Keratinocyte (primary cell): ENCODE measurements at regions not wholly inside any gene's neighbourhood (a gene's known extent, or its start where the extent isn't known, plus 50 kb on each side); places are given as distances from the start of the nearest gene placed in this dataset.

Experiments used
- DNase-seq: peaks from one replicate; pipeline ENCODE4 v3.0.0-alpha.2; 2011; ENCODE audit warnings: low read depth, missing footprints, low spot score
- FAIRE-seq: peaks from 2 replicates; lab custom pipeline; 2011; peaks lifted over from hg19 to GRCh38; lab: Jason Lieb, UNC
- H2AFZ ChIP-seq: 2 replicates; pipeline ENCODE4 v1.6.0; 2012; ENCODE audit warnings: low read length, control low read depth, inconsistent platforms; ENCODE audit not compliant: control insufficient read depth
- H3K27ac ChIP-seq: 2 replicates; pipeline ENCODE4 v1.5.1; 2011; ENCODE audit warnings: low read length; ENCODE audit not compliant: control insufficient read depth, insufficient read depth
- H3K27me3 ChIP-seq: 3 replicates; pipeline ENCODE4 v1.6.0; 2011; ENCODE audit warnings: low read length; ENCODE audit not compliant: control insufficient read depth, insufficient read depth; ENCODE audit errors: extremely low read depth
- H3K36me3 ChIP-seq, 2 experiments: 2 replicates in 1 of 2; 3 replicates in 1 of 2; pipeline ENCODE4 v1.5.1; 2011; ENCODE audit warnings: low read length in 2 of 2, mild to moderate bottlenecking in 1 of 2; ENCODE audit not compliant: control insufficient read depth in 2 of 2, insufficient read depth in 2 of 2; ENCODE audit errors: extremely low read depth in 1 of 2
- H3K4me1 ChIP-seq: 3 replicates; pipeline ENCODE4 v1.5.1; 2011; ENCODE audit warnings: low read length; ENCODE audit not compliant: control insufficient read depth, insufficient read depth; ENCODE audit errors: extremely low read depth
- H3K4me2 ChIP-seq: 3 replicates; pipeline ENCODE4 v1.6.0; 2011; ENCODE audit warnings: low read depth, low read length; ENCODE audit not compliant: control insufficient read depth, insufficient read depth; ENCODE audit errors: extremely low read depth
- H3K4me3 ChIP-seq, 3 experiments: fragments of 200-600 bp in 1 of 3; sonication (generic) in 1 of 3; 2 replicates in 2 of 3; 3 replicates in 1 of 3; pipeline ENCODE4 v1.5.1; 2011 to 2016; ENCODE audit warnings: low read length in 3 of 3, mild to moderate bottlenecking in 3 of 3, control low read depth in 2 of 3, inconsistent platforms in 1 of 3, low read depth in 1 of 3, mixed read lengths in 1 of 3, mixed run types in 1 of 3, moderate library complexity in 1 of 3; ENCODE audit not compliant: control insufficient read depth in 2 of 3, insufficient read depth in 2 of 3; ENCODE audit errors: extremely low read depth in 1 of 3
- H3K79me2 ChIP-seq: 2 replicates; pipeline ENCODE4 v1.6.0; 2012; ENCODE audit warnings: low read length; ENCODE audit not compliant: control insufficient read depth, insufficient read depth
- H3K9ac ChIP-seq: 3 replicates; pipeline ENCODE4 v1.6.0; 2011; ENCODE audit warnings: low read length; ENCODE audit not compliant: control insufficient read depth, insufficient read depth; ENCODE audit errors: extremely low read depth
- H3K9me1 ChIP-seq: 3 replicates; pipeline ENCODE4 v1.6.0; 2011; ENCODE audit warnings: low read length; ENCODE audit not compliant: control insufficient read depth, insufficient read depth; ENCODE audit errors: extremely low read depth
- H3K9me3 ChIP-seq: 2 replicates; pipeline ENCODE4 v1.5.1; 2012; ENCODE audit warnings: low read depth, low read length; ENCODE audit not compliant: control insufficient read depth
- H4K20me1 ChIP-seq: 3 replicates; pipeline ENCODE4 v1.6.0; 2011; ENCODE audit warnings: low read length; ENCODE audit not compliant: control insufficient read depth, insufficient read depth; ENCODE audit errors: extremely low read depth
- CTCF ChIP-seq, 3 experiments: IDR thresholded peaks in 1 of 3; conservative IDR thresholded peaks in 1 of 3; optimal IDR thresholded peaks in 1 of 3; 2 replicates in 2 of 3; 3 replicates in 1 of 3; pipeline versions ENCODE3 to v1.5.1; 2011; ENCODE audit warnings: low read length in 3 of 3, mild to moderate bottlenecking in 3 of 3, moderate library complexity in 2 of 3, control low read depth in 1 of 3, inconsistent platforms in 1 of 3; ENCODE audit not compliant: insufficient read depth in 2 of 3; ENCODE audit errors: extremely low read depth in 1 of 3
- EZH2 ChIP-seq: IDR thresholded peaks from one replicate; pipeline ENCODE4 v1.6.1; 2012; ENCODE audit warnings: inconsistent platforms, mild to moderate bottlenecking, low read length, moderate library complexity
- dilution Hi-C: fragments of 300-500 bp; cut with MboI; formaldehyde crosslinking; loops from one replicate; pipeline ENCODE4 v1.7.0; 2020; ENCODE audit warnings: low sequenced_read_pairs; ENCODE audit not compliant: extremely low pct_ligation_motif_present

GRCh38 chr1:222263791-222264190 lies 284.1 kb downstream of the HHIPL2 start:
- no peaks in the 10 kb centered on the region for H3K9me1 ChIP-seq
- no peaks in the 10 kb centered on the region for H3K36me3 ChIP-seq
- dilution Hi-C loops, result no loop called here
- H3K27ac ChIP-seq, result no peak overlapping the region
- TF ChIP-seq CTCF (optimal IDR thresholded peaks at IDR 0.05 in 1 of 3, IDR thresholded peaks at IDR 0.05 in 1 of 3, conservative IDR thresholded peaks at IDR 0.05 in 1 of 3; ENCODE audit: extremely low read depth in 1 of 3, insufficient read depth in 2 of 3, low read length in 3 of 3) (no peak), EZH2 (no peak)
- H3K9me3 ChIP-seq, result no peaks in the 10 kb centered on the region
- no peak overlapping the region for H2AFZ ChIP-seq
- DNase-seq, result no peak
- no peaks in the 10 kb centered on the region for H3K4me1 ChIP-seq
- no peak overlapping the region for H3K4me2 ChIP-seq
- no peaks in the 10 kb centered on the region for H4K20me1 ChIP-seq
- no peaks in the 10 kb centered on the region for H3K27me3 ChIP-seq
- H3K79me2 ChIP-seq, result no peaks in the 10 kb centered on the region
- H3K4me3 ChIP-seq, result no peak overlapping the region
- H3K9ac ChIP-seq, result no peak overlapping the region
- FAIRE-seq, result no peak

- FAIRE-seq (no peak), DNase-seq (no peak)
- Histone ChIP-seq H4K20me1 (no peaks in the 10 kb centered on the region), H3K79me2 (no peaks in the 10 kb centered on the region), H3K4me2 (no peak overlapping the region), H3K9me1 (no peaks in the 10 kb centered on the region), H3K4me3 (no peak overlapping the region), H3K27me3 (no peaks in the 10 kb centered on the region), H3K27ac (no peak overlapping the region), H2AFZ (no peak overlapping the region), H3K9ac (no peak overlapping the region), H3K9me3 (no peaks in the 10 kb centered on the region), H3K36me3 (no peaks in the 10 kb centered on the region), H3K4me1 (peaks cover under 1% of the 10 kb centered on the region)
- TF ChIP-seq CTCF (optimal IDR thresholded peaks at IDR 0.05 in 1 of 3, IDR thresholded peaks at IDR 0.05 in 1 of 3, conservative IDR thresholded peaks at IDR 0.05 in 1 of 3; ENCODE audit: extremely low read depth in 1 of 3, insufficient read depth in 2 of 3, low read length in 3 of 3) (no peak), EZH2 (no peak)
- dilution Hi-C loops, result no loop called here
These were observed 290.9 kb downstream of the HHIPL2 start for GRCh38 chr1:222257027-222257426.
